ENCODE measurements at regions not wholly inside any gene's neighbourhood (a gene's known extent, or its start where the extent isn't known, plus 50 kb on each side); places are given as distances from the start of the nearest gene placed in this dataset.

- H2BK12ac ChIP-seq (ENCODE audit: low read length in 2 of 2) = no peak overlapping the region
- H3K9me3 ChIP-seq (ENCODE audit: control insufficient read depth, low read length) = peaks cover 13% of the 10 kb centered on the region
- H2BK5ac ChIP-seq (ENCODE audit: low read depth, low read length, poor library complexity, severe bottlenecking) = no peak overlapping the region
- no CpG with 5 or more reads among the region's 4 CpGs for WGBS
- no peak overlapping the region for H3K14ac ChIP-seq (ENCODE audit: low read length in 2 of 2)
- H3K36me3 ChIP-seq (ENCODE audit: control insufficient read depth in 1 of 2, insufficient read depth in 2 of 2, low read depth in 1 of 2, low read length in 2 of 2) = no peaks in the 10 kb centered on the region
- no peak overlapping the region for H3K4ac ChIP-seq (ENCODE audit: low read depth in 1 of 2, low read length in 2 of 2)
- H4K8ac ChIP-seq (ENCODE audit: low read length) = no peak overlapping the region
- no peak overlapping the region for H3K23ac ChIP-seq (ENCODE audit: low read length in 2 of 2)
- no peaks in the 10 kb centered on the region for H3K4me1 ChIP-seq (ENCODE audit: control insufficient read depth, insufficient read depth, low read depth, low read length)
- no peak overlapping the region for H2BK120ac ChIP-seq (ENCODE audit: low read depth, low read length)
- H3K4me3 ChIP-seq (ENCODE audit: insufficient read depth in 1 of 2, low read depth in 1 of 2, low read length in 2 of 2) = no peak overlapping the region
- no peak overlapping the region for H3K4me2 ChIP-seq (ENCODE audit: low read length, poor library complexity, severe bottlenecking)
- H3K27me3 ChIP-seq (ENCODE audit: control insufficient read depth in 1 of 2, insufficient read depth in 1 of 2, low read length in 2 of 2) = no peaks in the 10 kb centered on the region
- no peak overlapping the region for H2AK5ac ChIP-seq (ENCODE audit: low read length, severe bottlenecking)
- DNase-seq = no peak
- no peak overlapping the region for H2BK15ac ChIP-seq (ENCODE audit: low read depth, poor library complexity, severe bottlenecking)
- no peak overlapping the region for H3K9ac ChIP-seq (ENCODE audit: low read length)
- no peak overlapping the region for H3K27ac ChIP-seq (ENCODE audit: low read length, poor library complexity, severe bottlenecking)
- no peaks in the 10 kb centered on the region for H3K79me1 ChIP-seq (replicated peaks; ENCODE audit: low read length, poor library complexity, severe bottlenecking)
- no peak overlapping the region for H4K91ac ChIP-seq (ENCODE audit: low read length)
- no peak overlapping the region for H3K18ac ChIP-seq (ENCODE audit: low read depth in 1 of 2, low read length in 2 of 2)
- no peak overlapping the region for H2AFZ ChIP-seq (ENCODE audit: low read depth, low read length)
These were observed 798.3 kb upstream of the TMEFF2 start for GRCh38 chr2:192993059-192993458.

GRCh38 chr2:192983173-192983572, 788.4 kb upstream of the TMEFF2 start:
- no peak overlapping the region for H3K18ac ChIP-seq (ENCODE audit: low read depth in 1 of 2, low read length in 2 of 2)
- no peaks in the 10 kb centered on the region for H3K4me1 ChIP-seq (ENCODE audit: control insufficient read depth, insufficient read depth, low read depth, low read length)
- H4K91ac ChIP-seq (ENCODE audit: low read length) = no peak overlapping the region
- H3K9ac ChIP-seq (ENCODE audit: low read length) = no peak overlapping the region
- H3K4me2 ChIP-seq (ENCODE audit: low read length, poor library complexity, severe bottlenecking) = no peak overlapping the region
- H3K4me3 ChIP-seq (ENCODE audit: insufficient read depth in 1 of 2, low read depth in 1 of 2, low read length in 2 of 2) = no peak overlapping the region
- no peak overlapping the region for H3K14ac ChIP-seq (ENCODE audit: low read length in 2 of 2)
- no peak overlapping the region for H2BK120ac ChIP-seq (ENCODE audit: low read depth, low read length)
- H3K9me3 ChIP-seq (ENCODE audit: control insufficient read depth, low read length) = peaks cover 7% of the 10 kb centered on the region
- H2AK5ac ChIP-seq (ENCODE audit: low read length, severe bottlenecking) = no peak overlapping the region
- no peak overlapping the region for H2BK15ac ChIP-seq (ENCODE audit: low read depth, poor library complexity, severe bottlenecking)
- no peak overlapping the region for H2AFZ ChIP-seq (ENCODE audit: low read depth, low read length)
- no peak overlapping the region for H2BK5ac ChIP-seq (ENCODE audit: low read depth, low read length, poor library complexity, severe bottlenecking)
- DNase-seq = no peak
- H3K23ac ChIP-seq (ENCODE audit: low read length in 2 of 2) = no peak overlapping the region
- no peaks in the 10 kb centered on the region for H3K27me3 ChIP-seq (ENCODE audit: control insufficient read depth in 1 of 2, insufficient read depth in 1 of 2, low read length in 2 of 2)
- H4K8ac ChIP-seq (ENCODE audit: low read length) = no peak overlapping the region
- H3K27ac ChIP-seq (ENCODE audit: low read length, poor library complexity, severe bottlenecking) = no peak overlapping the region
- no peaks in the 10 kb centered on the region for H3K36me3 ChIP-seq (ENCODE audit: control insufficient read depth in 1 of 2, insufficient read depth in 2 of 2, low read depth in 1 of 2, low read length in 2 of 2)
- H3K4ac ChIP-seq (ENCODE audit: low read depth in 1 of 2, low read length in 2 of 2) = no peak overlapping the region
- no peak overlapping the region for H2BK12ac ChIP-seq (ENCODE audit: low read length in 2 of 2)
- H3K79me1 ChIP-seq (replicated peaks; ENCODE audit: low read length, poor library complexity, severe bottlenecking) = no peaks in the 10 kb centered on the region

- no peak overlapping the region for H2BK5ac ChIP-seq (ENCODE audit: low read depth, low read length, poor library complexity, severe bottlenecking)
- no peak overlapping the region for H2AK5ac ChIP-seq (ENCODE audit: low read length, severe bottlenecking)
- H3K4me3 ChIP-seq (ENCODE audit: insufficient read depth in 1 of 2, low read depth in 1 of 2, low read length in 2 of 2) = no peak overlapping the region
- no peaks in the 10 kb centered on the region for H3K79me1 ChIP-seq (replicated peaks; ENCODE audit: low read length, poor library complexity, severe bottlenecking)
- H2BK120ac ChIP-seq (ENCODE audit: low read depth, low read length) = no peak overlapping the region
- no peak overlapping the region for H3K27ac ChIP-seq (ENCODE audit: low read length, poor library complexity, severe bottlenecking)
- no peaks in the 10 kb centered on the region for H3K36me3 ChIP-seq (ENCODE audit: control insufficient read depth in 1 of 2, insufficient read depth in 2 of 2, low read depth in 1 of 2, low read length in 2 of 2)
- no peak overlapping the region for H2BK12ac ChIP-seq (ENCODE audit: low read length in 2 of 2)
- H3K23ac ChIP-seq (ENCODE audit: low read length in 2 of 2) = no peak overlapping the region
- H3K4me2 ChIP-seq (ENCODE audit: low read length, poor library complexity, severe bottlenecking) = no peak overlapping the region
- 86% methylated on average over 2 of the region's 3 CpGs for WGBS
- no peaks in the 10 kb centered on the region for H3K4me1 ChIP-seq (ENCODE audit: control insufficient read depth, insufficient read depth, low read depth, low read length)
- H3K9ac ChIP-seq (ENCODE audit: low read length) = no peak overlapping the region
- no peak overlapping the region for H4K91ac ChIP-seq (ENCODE audit: low read length)
- no peak overlapping the region for H3K14ac ChIP-seq (ENCODE audit: low read length in 2 of 2)
- no peak overlapping the region for H3K4ac ChIP-seq (ENCODE audit: low read depth in 1 of 2, low read length in 2 of 2)
- no peak overlapping the region for H3K18ac ChIP-seq (ENCODE audit: low read depth in 1 of 2, low read length in 2 of 2)
- peaks cover 3% of the 10 kb centered on the region for H3K9me3 ChIP-seq (ENCODE audit: control insufficient read depth, low read length)
- no peak overlapping the region for H2BK15ac ChIP-seq (ENCODE audit: low read depth, poor library complexity, severe bottlenecking)
- H3K27me3 ChIP-seq (ENCODE audit: control insufficient read depth in 1 of 2, insufficient read depth in 1 of 2, low read length in 2 of 2) = no peaks in the 10 kb centered on the region
- no peak overlapping the region for H2AFZ ChIP-seq (ENCODE audit: low read depth, low read length)
- no peak for DNase-seq
- H4K8ac ChIP-seq (ENCODE audit: low read length) = no peak overlapping the region
These were observed 783.7 kb upstream of the TMEFF2 start for GRCh38 chr2:192978395-192978794.

GRCh38 chr2:192971981-192972380, 777.2 kb upstream of the TMEFF2 start:
- Histone ChIP-seq H2BK120ac (ENCODE audit: low read depth, low read length) (no peak overlapping the region), H3K27ac (ENCODE audit: low read length, poor library complexity, severe bottlenecking) (no peak overlapping the region), H3K18ac (ENCODE audit: low read depth in 1 of 2, low read length in 2 of 2) (no peak overlapping the region), H2BK15ac (ENCODE audit: low read depth, poor library complexity, severe bottlenecking) (no peak overlapping the region), H3K36me3 (ENCODE audit: control insufficient read depth in 1 of 2, insufficient read depth in 2 of 2, low read depth in 1 of 2, low read length in 2 of 2) (no peaks in the 10 kb centered on the region), H2AK5ac (ENCODE audit: low read length, severe bottlenecking) (no peak overlapping the region), H2AFZ (ENCODE audit: low read depth, low read length) (no peak overlapping the region), H3K79me1 (replicated peaks; ENCODE audit: low read length, poor library complexity, severe bottlenecking) (no peaks in the 10 kb centered on the region), H3K14ac (ENCODE audit: low read length in 2 of 2) (no peak overlapping the region), H4K8ac (ENCODE audit: low read length) (no peak overlapping the region), H2BK12ac (ENCODE audit: low read length in 2 of 2) (no peak overlapping the region), H3K4ac (ENCODE audit: low read depth in 1 of 2, low read length in 2 of 2) (no peak overlapping the region), H3K27me3 (ENCODE audit: control insufficient read depth in 1 of 2, insufficient read depth in 1 of 2, low read length in 2 of 2) (no peaks in the 10 kb centered on the region), H4K91ac (ENCODE audit: low read length) (no peak overlapping the region), H2BK5ac (ENCODE audit: low read depth, low read length, poor library complexity, severe bottlenecking) (no peak overlapping the region), H3K9ac (ENCODE audit: low read length) (no peak overlapping the region), H3K4me1 (ENCODE audit: control insufficient read depth, insufficient read depth, low read depth, low read length) (no peaks in the 10 kb centered on the region), H3K4me3 (ENCODE audit: insufficient read depth in 1 of 2, low read depth in 1 of 2, low read length in 2 of 2) (no peak overlapping the region), H3K4me2 (ENCODE audit: low read length, poor library complexity, severe bottlenecking) (no peak overlapping the region), H3K9me3 (ENCODE audit: control insufficient read depth, low read length) (peaks cover 5% of the 10 kb centered on the region), H3K23ac (ENCODE audit: low read length in 2 of 2) (no peak overlapping the region)
- no peak for DNase-seq
- WGBS = 58% methylated on average over 2 of the region's 3 CpGs
